Amygdala (tissue), 56 donors: ENCODE measurements at regions not wholly inside any gene's neighbourhood (a gene's known extent, or its start where the extent isn't known, plus 50 kb on each side); places are given as distances from the start of the nearest gene placed in this dataset.
"Not testable (repeated sequence)": the region's sequence is repeated elsewhere in the genome, so short reads cannot be mapped to it uniquely, and the experiment has no call there.

Experiments used
- DNase-seq, 56 donors: peaks; one replicate each; lab custom pipeline; 2025; lab: John Stamatoyannopoulos, UW

DNA sequence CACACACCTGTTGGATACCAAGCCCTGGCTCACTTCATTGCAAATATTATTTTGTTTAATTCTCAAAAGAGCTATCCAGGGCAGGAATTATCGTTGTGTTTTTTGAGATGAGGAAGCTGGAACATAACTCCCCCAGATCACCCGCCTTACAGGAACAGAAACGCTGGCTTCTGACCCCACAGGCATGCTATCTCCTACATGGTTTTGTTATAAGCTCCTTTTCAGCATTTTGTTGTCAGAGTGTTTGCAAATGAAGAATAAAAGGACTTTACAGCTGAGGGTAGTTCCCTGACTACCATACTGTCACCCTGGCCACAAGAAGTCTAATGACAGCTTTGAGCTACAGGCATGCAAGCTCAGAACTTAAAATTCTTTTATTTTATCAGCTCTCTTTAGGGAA lies 62.0 kb upstream of the MRPS9 start:
- no peak for DNase-seq

DNA sequence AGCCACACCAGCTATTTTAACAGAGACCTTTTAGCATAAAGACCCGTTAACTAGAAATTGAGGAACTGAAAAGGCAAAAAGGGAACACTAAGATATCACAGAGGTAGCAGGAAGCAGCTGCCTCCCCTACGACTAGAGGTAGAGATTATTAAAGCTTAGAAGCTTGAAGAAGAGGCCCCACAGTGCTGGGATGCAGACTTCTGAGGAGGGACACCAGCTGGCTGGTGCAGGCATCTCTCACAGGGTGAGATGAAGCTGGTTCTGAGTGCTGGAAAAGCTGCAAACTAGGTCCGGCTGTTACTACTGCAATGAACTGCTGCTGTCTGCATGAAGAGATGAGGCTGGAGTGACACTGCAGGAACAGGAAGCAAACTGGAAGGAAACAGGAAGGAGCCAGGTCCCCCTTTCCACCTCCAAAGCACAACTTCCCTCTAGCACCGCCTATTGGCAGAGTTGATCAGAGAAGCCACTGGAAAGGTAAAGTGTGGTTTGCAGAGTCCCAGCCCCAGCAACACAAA lies 61.2 kb upstream of the MRPS9 start:
- peak in 1 of 56 donors; percentile 2 for DNase-seq

DNA sequence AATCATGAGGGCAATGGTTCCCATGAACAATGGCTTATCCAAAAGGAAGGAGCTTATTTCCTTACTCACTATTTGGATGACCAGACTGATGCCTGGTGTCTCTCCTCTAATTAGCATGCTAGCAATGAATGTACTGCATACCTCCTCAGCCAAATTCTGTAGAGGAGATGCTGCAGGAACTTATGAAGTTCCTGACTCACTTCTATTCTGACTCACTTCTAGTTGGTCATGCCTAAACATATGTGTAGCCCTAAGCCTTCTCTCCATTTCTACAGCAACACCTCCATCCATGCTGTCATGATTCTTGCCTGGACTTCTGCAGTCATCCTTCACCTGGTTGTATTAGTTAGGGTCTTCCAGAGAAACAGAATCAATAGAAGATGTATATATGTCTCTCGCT lies 59.9 kb upstream of the MRPS9 start:
- no peak for DNase-seq

DNA sequence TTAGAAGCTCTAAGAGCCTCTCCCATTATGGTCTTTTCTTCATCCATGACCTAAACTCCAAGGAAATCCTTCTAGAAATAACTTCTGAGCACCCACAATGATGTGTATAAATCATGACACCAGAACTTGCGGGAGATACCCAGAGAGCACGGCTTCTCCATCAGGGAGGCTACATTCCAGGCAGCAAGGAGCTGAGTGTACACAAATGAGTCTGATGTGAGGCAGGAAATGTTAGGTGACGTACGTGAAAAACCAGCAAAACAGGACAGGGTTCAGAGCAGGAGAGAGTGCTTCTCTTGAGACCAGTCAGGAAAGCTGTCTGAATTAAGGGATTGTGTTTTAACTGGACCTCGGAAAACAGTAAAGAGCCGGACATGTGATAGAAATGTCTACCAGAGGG lies 58.1 kb upstream of the MRPS9 start:
- not testable (repeated sequence) for DNase-seq

DNA sequence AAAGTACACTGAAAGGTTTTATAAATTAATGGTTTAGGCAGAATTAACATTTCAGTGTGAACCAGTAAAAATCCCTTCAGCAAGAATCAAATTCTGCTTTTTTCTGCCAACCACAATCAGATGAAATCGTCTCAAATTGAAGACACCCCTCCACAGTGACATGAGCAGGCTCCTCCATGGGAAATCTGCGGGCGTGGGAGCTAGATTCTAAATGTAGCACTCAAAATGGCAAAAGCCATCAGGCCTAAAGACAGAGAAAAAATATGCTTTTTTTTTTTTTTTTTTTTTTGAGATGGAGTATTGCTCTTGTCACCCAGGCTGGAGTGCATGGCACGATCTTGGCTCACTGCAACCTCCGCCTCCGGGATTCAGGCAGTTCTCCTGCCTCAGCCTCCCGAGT lies 55.8 kb upstream of the MRPS9 start:
- no peak for DNase-seq
